Adrenal gland (tissue), 5 donors: ENCODE measurements at regions not wholly inside any gene's neighbourhood (a gene's known extent, or its start where the extent isn't known, plus 50 kb on each side); places are given as distances from the start of the nearest gene placed in this dataset.

Experiments
- CTCF ChIP-seq, 6 experiments: fragments of 450-650 bp in 4 of 6; fragments of 200-600 bp in 2 of 6; sonication (generic) in 1 of 6; IDR thresholded peaks; 1 replicate in 5 of 6; 2 replicates in 1 of 6; pipeline versions ENCODE4 v1.5.1 to v1.8.0; 2016 to 2021; ENCODE audit warnings: antibody characterized with exemption in 6 of 6, mild to moderate bottlenecking in 2 of 6, moderate library complexity in 1 of 6
- POLR2A ChIP-seq, 2 donors: fragments of 450-650 bp; IDR thresholded peaks; one replicate each; pipeline ENCODE4 v1.6.1; 2017; ENCODE audit warnings: antibody characterized with exemption in 2 of 2, mild to moderate bottlenecking in 2 of 2, moderate library complexity in 1 of 2
- donor health status: DM: no; HTN: no; CAD: no.

GRCh38 chr7:23893942-23894891 is 184.2 kb downstream of the STK31 start:
- TF ChIP-seq CTCF (IDR thresholded peaks at IDR 0.05) (no peak), POLR2A (IDR thresholded peaks at IDR 0.05) (no peak)
